T-helper 17 cell (primary cell): ENCODE measurements at regions not wholly inside any gene's neighbourhood (a gene's known extent, or its start where the extent isn't known, plus 50 kb on each side); places are given as distances from the start of the nearest gene placed in this dataset.

Experiments
- ATAC-seq: fragments of 150-1000 bp; cut with Tn5 transposase; 2 replicates; pipeline ENCODE4 v1.10.0; 2021; ENCODE audit warnings: mild to moderate bottlenecking, moderate library complexity
- DNase-seq, 3 donors: peaks; one replicate each; pipeline versions ENCODE4 v3.0.0 to v3.0.0-alpha.2; 2020 to 2021
- H3K9me3 ChIP-seq: one replicate; pipeline ENCODE4 v1.7.0; 2013; ENCODE audit warnings: low read length, mild to moderate bottlenecking; ENCODE audit not compliant: control insufficient read depth, poor library complexity, severe bottlenecking
- H3K27ac Mint-ChIP-seq: one replicate; pipeline ENCODE4 v1.8.0; 2022; ENCODE audit warnings: mild to moderate bottlenecking, moderate library complexity, mixed read lengths
- H3K27me3 Mint-ChIP-seq: one replicate; pipeline ENCODE4 v1.8.0; 2022; ENCODE audit warnings: mixed read lengths
- H3K36me3 Mint-ChIP-seq: one replicate; pipeline ENCODE4 v1.8.0; 2022; ENCODE audit warnings: low read depth, mixed read lengths
- H3K4me1 Mint-ChIP-seq: one replicate; pipeline ENCODE4 v1.8.0; 2022; ENCODE audit warnings: mild to moderate bottlenecking, mixed read lengths
- H3K4me3 Mint-ChIP-seq: one replicate; pipeline ENCODE4 v1.8.0; 2022; ENCODE audit warnings: mild to moderate bottlenecking, moderate library complexity, mixed read lengths

- H3K27ac Mint-ChIP-seq = no peak overlapping the region
- ATAC-seq = no peak
- DNase-seq = no peak
- no peaks in the 10 kb centered on the region for H3K9me3 ChIP-seq
- no peaks in the 10 kb centered on the region for H3K4me1 Mint-ChIP-seq
- no peak overlapping the region for H3K4me3 Mint-ChIP-seq
- H3K36me3 Mint-ChIP-seq = no peaks in the 10 kb centered on the region
- H3K27me3 Mint-ChIP-seq = no peaks in the 10 kb centered on the region
Observed at GRCh38 chrX:69290292-69290691, 125.0 kb upstream of the PJA1 start.

GRCh38 chrX:69289793-69290123 lies 124.5 kb upstream of the PJA1 start:
- DNase-seq (no peak), ATAC-seq (no peak)
- Mint-ChIP-seq H3K4me3 (no peak overlapping the region), H3K4me1 (no peaks in the 10 kb centered on the region), H3K27me3 (no peaks in the 10 kb centered on the region), H3K27ac (no peak overlapping the region), H3K36me3 (no peaks in the 10 kb centered on the region)
- H3K9me3 ChIP-seq = no peaks in the 10 kb centered on the region

- H3K9me3 ChIP-seq = no peaks in the 10 kb centered on the region
- Mint-ChIP-seq H3K4me3 (no peak overlapping the region), H3K36me3 (no peaks in the 10 kb centered on the region), H3K27me3 (no peaks in the 10 kb centered on the region), H3K4me1 (no peaks in the 10 kb centered on the region), H3K27ac (no peak overlapping the region)
- ATAC-seq = no peak
- no peak for DNase-seq
Observed at GRCh38 chrX:69289046-69289792, 124.0 kb upstream of the PJA1 start.

DNA sequence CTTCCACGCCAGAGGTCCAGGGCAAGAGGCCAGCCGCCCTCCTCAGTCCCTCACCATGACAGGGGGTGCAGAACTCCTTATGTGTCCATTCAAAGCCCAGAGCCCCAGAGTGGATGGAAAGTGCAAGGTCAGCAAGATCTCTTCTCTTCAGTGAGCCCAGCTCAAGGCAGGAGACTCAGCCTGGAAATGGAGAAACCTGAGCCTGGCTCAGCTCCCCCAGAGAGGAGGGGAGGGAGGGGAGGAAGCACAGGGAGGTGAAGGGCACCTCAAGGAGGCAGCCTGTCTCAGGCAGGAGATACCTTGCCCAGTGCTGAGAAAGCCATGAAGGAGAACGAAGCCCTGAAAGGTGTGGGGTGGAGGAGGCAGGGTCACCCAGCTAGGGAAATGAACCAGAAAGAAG lies 121.8 kb upstream of the PJA1 start:
- Mint-ChIP-seq H3K27ac (no peak overlapping the region), H3K27me3 (no peaks in the 10 kb centered on the region), H3K4me3 (no peak overlapping the region), H3K4me1 (no peaks in the 10 kb centered on the region), H3K36me3 (no peaks in the 10 kb centered on the region)
- H3K9me3 ChIP-seq = no peaks in the 10 kb centered on the region
- DNase-seq (no peak), ATAC-seq (no peak)

DNA sequence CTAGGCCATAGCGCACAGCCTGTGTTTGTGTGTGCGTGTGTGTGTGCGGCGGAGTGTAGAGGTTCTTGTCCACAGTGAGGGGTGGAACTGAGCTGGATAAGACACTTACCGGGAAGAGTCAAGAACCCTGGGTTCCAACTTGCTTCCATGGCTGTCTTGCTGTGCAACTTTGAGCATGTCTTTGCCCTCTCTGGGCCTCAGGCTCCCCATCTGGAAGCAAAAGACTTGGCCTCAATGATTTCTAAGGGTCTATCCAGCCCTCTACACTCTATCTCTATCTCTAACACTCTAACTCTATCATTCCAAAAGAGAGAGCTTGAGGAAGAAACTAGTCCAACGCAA lies 121.3 kb upstream of the PJA1 start:
- Mint-ChIP-seq H3K36me3 (no peaks in the 10 kb centered on the region), H3K27ac (no peak overlapping the region), H3K27me3 (no peaks in the 10 kb centered on the region), H3K4me1 (no peaks in the 10 kb centered on the region), H3K4me3 (no peak overlapping the region)
- no peak for DNase-seq
- H3K9me3 ChIP-seq = no peaks in the 10 kb centered on the region
- no peak for ATAC-seq

- ATAC-seq = peak; percentile 58
- Mint-ChIP-seq H3K36me3 (no peaks in the 10 kb centered on the region), H3K27me3 (no peaks in the 10 kb centered on the region), H3K4me3 (peak overlapping the region; percentile 57), H3K4me1 (no peaks in the 10 kb centered on the region), H3K27ac (peak overlapping the region; percentile 29)
- DNase-seq = peak; percentile 22 to 53 (median 35)
- H3K9me3 ChIP-seq = no peaks in the 10 kb centered on the region
Observed at GRCh38 chrX:69285881-69286564, 120.8 kb upstream of the PJA1 start.

DNA sequence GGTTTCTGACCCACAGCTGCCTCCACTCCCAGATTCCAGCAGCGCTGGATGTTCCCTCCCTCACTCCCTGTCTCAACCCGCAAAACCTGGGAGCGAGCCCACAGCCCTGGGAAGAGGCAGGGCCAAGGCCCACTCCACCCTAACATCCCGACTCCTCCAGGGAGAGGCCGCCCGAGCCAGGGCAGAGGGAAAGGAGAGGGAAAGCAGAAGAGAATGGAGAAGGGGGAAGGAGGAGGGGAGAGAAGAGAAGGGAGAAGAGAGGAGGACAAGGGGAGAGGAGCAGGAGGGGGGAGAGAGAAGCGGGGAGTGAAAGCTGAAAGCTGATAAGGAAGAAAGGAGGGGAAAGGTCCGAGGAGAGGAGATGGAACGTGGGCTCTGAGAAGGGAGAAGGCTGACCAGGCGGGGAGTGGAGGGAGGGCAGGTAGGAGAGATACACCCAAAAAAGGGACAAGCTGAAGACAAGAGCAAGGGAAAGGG lies 120.2 kb upstream of the PJA1 start:
- DNase-seq = no peak
- Mint-ChIP-seq H3K27ac (peak overlapping the region; percentile 29), H3K36me3 (no peaks in the 10 kb centered on the region), H3K4me1 (no peaks in the 10 kb centered on the region), H3K4me3 (peak overlapping the region; percentile 57), H3K27me3 (no peaks in the 10 kb centered on the region)
- ATAC-seq = no peak
- no peaks in the 10 kb centered on the region for H3K9me3 ChIP-seq

GRCh38 chrX:69284491-69284890 lies 119.2 kb upstream of the PJA1 start:
- Mint-ChIP-seq H3K4me3 (no peak overlapping the region), H3K4me1 (no peaks in the 10 kb centered on the region), H3K36me3 (peaks cover 2% of the 10 kb centered on the region), H3K27me3 (no peaks in the 10 kb centered on the region), H3K27ac (no peak overlapping the region)
- no peaks in the 10 kb centered on the region for H3K9me3 ChIP-seq
- no peak for DNase-seq
- ATAC-seq = no peak

DNA sequence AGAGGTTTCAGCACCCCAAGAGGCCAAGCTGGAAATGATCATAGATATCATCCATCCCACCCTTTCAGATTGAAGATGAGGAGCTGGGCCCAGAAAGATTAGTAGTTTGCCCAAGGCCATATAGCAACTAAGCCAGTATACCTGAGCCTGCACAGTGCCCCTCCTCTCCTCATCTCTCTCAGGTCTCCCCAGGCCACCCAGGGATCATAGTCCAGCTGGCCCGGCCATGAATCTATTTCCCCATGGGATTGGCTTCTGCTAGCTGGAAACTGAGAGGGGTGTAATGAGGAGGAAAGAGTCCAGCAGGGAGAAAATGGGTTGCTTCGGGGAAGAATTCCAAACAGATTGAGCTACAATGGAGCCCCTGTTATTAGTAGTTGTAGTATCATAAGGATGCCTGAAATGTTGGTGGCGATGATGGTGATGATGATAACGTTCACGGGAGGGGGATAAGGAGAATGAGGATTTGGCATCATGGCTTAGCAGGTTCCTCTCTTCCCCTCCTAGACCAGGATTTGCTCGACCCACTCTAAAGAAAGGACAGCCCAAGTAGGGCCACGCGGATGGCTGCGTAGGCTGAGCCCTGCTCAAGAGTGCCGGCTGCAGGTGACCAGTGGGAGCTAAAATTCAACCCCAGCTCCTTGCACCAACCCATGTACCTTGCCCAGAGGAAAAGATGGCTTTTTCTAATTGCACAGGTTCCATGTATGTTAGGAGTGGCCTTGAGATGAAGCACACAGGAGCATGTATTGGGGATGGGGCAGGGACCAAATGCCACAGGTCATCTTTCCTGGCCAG lies 117.8 kb upstream of the PJA1 start:
- ATAC-seq = no peak
- H3K4me3 Mint-ChIP-seq = no peak overlapping the region
- no peaks in the 10 kb centered on the region for H3K27me3 Mint-ChIP-seq
- H3K4me1 Mint-ChIP-seq = no peaks in the 10 kb centered on the region
- no peak for DNase-seq
- H3K36me3 Mint-ChIP-seq = peaks cover 2% of the 10 kb centered on the region
- H3K9me3 ChIP-seq = no peaks in the 10 kb centered on the region
- H3K27ac Mint-ChIP-seq = no peak overlapping the region

DNA sequence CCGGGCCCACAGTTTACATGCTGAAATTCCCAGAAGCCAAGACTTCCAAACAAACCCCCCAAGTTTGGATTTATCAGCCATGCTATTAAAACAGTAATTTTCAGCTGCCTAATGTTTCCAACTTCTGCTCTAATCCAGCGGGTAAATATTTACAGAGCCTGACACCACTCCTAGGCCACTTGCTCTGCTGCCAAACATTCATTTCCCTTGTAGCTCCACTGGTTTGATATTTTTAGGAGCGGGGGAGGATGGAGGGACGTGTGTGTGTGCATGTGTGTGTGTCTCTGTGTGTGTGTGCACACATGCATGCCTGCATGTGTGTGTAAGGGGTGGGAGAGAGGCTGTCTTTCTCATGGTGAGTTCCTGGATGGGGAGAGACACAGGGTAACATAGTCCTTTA lies 115.7 kb upstream of the PJA1 start:
- H3K9me3 ChIP-seq = no peaks in the 10 kb centered on the region
- no peak overlapping the region for H3K27ac Mint-ChIP-seq
- no peaks in the 10 kb centered on the region for H3K27me3 Mint-ChIP-seq
- H3K4me1 Mint-ChIP-seq = no peaks in the 10 kb centered on the region
- ATAC-seq = no peak
- H3K36me3 Mint-ChIP-seq = peaks cover 2% of the 10 kb centered on the region
- H3K4me3 Mint-ChIP-seq = no peak overlapping the region
- DNase-seq = no peak

DNA sequence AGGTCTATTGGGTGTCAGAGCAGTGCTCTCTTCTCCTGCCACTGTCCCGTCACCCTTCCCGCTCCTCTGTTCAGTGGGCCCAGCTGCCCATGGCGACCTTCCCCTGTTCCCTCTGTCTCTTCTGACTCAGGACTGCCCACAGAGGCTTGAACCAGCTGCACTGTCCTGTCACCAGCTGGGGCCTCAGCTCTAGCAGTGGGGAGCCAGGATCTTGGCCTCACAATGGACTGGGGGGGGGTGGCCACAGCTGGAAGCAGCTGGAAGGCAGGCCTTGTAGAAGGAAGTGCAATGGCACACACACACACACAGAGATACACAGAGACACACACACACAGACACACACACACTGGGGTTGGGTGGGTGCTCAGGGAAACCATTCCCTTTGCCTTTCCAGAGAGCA lies 114.0 kb upstream of the PJA1 start:
- no peaks in the 10 kb centered on the region for H3K4me1 Mint-ChIP-seq
- no peak for ATAC-seq
- peaks cover 2% of the 10 kb centered on the region for H3K27me3 Mint-ChIP-seq
- H3K36me3 Mint-ChIP-seq = peaks cover 2% of the 10 kb centered on the region
- H3K9me3 ChIP-seq = no peaks in the 10 kb centered on the region
- no peak for DNase-seq
- no peak overlapping the region for H3K27ac Mint-ChIP-seq
- H3K4me3 Mint-ChIP-seq = no peak overlapping the region

DNA sequence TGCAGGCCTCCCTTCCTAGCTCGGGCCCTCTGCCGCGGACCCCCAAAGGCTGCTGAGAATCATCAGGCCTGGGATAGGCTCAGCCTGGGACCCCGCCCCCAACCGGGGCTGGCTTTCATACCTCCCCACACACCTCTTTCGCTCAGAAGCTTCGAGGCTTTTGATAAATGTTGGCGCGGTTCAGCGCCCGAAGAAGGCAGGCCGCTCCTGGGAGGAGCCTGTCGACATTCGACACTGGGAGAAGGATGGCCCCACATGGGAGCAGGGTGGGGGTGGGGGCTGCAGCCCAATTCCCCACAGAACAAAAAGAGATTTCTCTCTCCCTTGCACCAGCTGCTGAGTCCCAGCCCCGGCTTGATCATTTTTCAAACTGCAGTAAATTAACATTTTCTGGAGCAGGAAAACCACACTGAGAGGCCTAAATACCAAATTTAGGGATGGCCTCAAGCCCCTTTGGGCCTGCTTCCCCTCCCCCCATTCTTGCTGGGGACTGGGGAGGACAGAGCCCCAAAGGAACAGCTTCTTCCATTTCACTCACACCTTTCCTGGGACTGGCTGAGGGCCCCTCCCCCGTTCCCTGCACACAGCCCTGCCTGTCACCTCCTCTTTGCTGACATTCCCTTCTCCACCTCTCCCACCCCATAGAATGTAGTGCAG lies 112.9 kb upstream of the PJA1 start:
- peaks cover 8% of the 10 kb centered on the region for H3K27me3 Mint-ChIP-seq
- H3K9me3 ChIP-seq = no peaks in the 10 kb centered on the region
- H3K27ac Mint-ChIP-seq = no peak overlapping the region
- peaks cover 2% of the 10 kb centered on the region for H3K36me3 Mint-ChIP-seq
- ATAC-seq (no peak), DNase-seq (no peak)
- H3K4me3 Mint-ChIP-seq = no peak overlapping the region
- no peaks in the 10 kb centered on the region for H3K4me1 Mint-ChIP-seq

- Mint-ChIP-seq H3K27me3 (peaks cover 8% of the 10 kb centered on the region), H3K36me3 (peaks cover 2% of the 10 kb centered on the region), H3K4me3 (no peak overlapping the region), H3K4me1 (no peaks in the 10 kb centered on the region), H3K27ac (no peak overlapping the region)
- DNase-seq (no peak), ATAC-seq (no peak)
- no peaks in the 10 kb centered on the region for H3K9me3 ChIP-seq
Observed at GRCh38 chrX:69277369-69277990, 112.2 kb upstream of the PJA1 start.
